ENCODE measurements at regions not wholly inside any gene's neighbourhood (a gene's known extent, or its start where the extent isn't known, plus 50 kb on each side); places are given as distances from the start of the nearest gene placed in this dataset.

DNA sequence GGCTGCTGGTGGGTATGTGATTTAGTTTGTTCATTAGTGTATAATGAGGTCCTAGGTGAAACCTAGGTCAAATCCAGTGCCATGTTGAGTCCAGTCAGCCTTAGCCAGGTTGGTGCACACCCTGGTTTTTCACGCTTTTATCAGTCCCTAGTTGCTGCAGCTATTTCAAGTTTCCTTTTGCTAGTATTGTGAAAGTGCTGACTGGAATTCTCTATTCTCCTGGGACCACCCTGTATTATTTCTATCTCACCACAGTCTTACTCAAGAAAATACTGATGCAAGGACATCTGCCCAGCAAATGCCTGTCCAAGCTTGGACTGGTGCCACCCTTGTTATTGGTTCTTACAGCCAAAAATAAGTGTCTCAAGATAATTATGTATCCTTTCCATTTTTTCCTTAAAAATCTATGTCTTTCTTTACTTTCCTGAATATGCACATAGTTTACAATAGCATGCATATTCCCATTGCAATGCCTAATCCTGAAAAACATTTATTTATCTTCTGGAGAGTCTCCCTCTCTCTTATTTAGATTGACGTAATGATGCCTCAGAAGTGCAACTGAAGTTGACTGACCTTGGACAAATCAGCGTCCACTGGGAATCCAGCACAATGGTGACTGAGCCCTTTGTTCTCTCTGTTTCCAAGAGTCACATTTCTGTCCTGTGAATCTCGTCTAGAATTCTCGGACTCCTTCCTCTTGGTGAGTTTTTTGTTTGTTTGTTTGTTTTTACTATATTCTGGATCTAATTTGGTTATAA, 1075.0 kb downstream of the CDH9 start:
- Histone ChIP-seq H3K9me3 (ENCODE audit: low read length) (peaks cover 62% of the 10 kb centered on the region), H3K4me3 (replicated peaks in 1 of 3; ENCODE audit: insufficient read depth in 1 of 3, low read depth in 2 of 3, low read length in 3 of 3) (no peak overlapping the region), H3K27ac (ENCODE audit: extremely low read length, insufficient read depth, low read length) (no peak overlapping the region), H3K9ac (ENCODE audit: insufficient read depth, low read depth, low read length) (no peak overlapping the region), H3K27me3 (ENCODE audit: control insufficient read depth in 1 of 2, insufficient read depth in 2 of 2, low read length in 2 of 2) (no peaks in the 10 kb centered on the region), H3K36me3 (replicated peaks in 1 of 2; ENCODE audit: control insufficient read depth in 1 of 2, insufficient read depth in 2 of 2, low read length in 2 of 2) (no peaks in the 10 kb centered on the region), H3K79me2 (ENCODE audit: insufficient read depth, low read length) (no peaks in the 10 kb centered on the region), H4K20me1 (ENCODE audit: insufficient read depth, low read length) (no peaks in the 10 kb centered on the region), H3K4me1 (ENCODE audit: insufficient read depth, low read length) (no peaks in the 10 kb centered on the region), H2AFZ (ENCODE audit: low read length) (no peak overlapping the region), H3K4me2 (ENCODE audit: low read depth, low read length) (no peak overlapping the region)
- DNase-seq (ENCODE audit: low spot score) = no peak
- in situ Hi-C loops (cut with HindIII; ENCODE audit: extremely low pct_ligation_motif_present, low pct_unique_long_range_greater_than_20kb) (no loop called here), intact Hi-C loops (cut with micrococcal nuclease; ENCODE audit: unreplicated experiment) (no loop called here)
- WGBS (ENCODE audit: low lambda C conversion rate) = 2% methylated on average over 5 of the region's 5 CpGs
- no TSS peak for BruUV-seq (replicated peaks)
- ATAC-seq = no peak
- ChIA-PET POLR2A (no interaction called here), CTCF (ENCODE audit: low intra/inter-chr PET ratio, low total read pairs) (no interaction called here)
- TF ChIP-seq, protein P1, sequence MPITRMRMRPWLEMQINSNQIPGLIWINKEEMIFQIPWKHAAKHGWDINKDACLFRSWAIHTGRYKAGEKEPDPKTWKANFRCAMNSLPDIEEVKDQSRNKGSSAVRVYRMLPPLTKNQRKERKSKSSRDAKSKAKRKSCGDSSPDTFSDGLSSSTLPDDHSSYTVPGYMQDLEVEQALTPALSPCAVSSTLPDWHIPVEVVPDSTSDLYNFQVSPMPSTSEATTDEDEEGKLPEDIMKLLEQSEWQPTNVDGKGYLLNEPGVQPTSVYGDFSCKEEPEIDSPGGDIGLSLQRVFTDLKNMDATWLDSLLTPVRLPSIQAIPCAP (CRISPR knock-in tag; IDR thresholded peaks at IDR 0.05; ENCODE audit: low read depth) = no peak
- TF ChIP-seq ZNF263 (CRISPR knock-in tag; IDR thresholded peaks at IDR 0.05) (no peak), ELF1 (CRISPR knock-in tag; IDR thresholded peaks at IDR 0.05) (no peak), NFYB (CRISPR knock-in tag; IDR thresholded peaks at IDR 0.05) (no peak), NR1H2 (CRISPR knock-in tag; IDR thresholded peaks at IDR 0.05; ENCODE audit: borderline replicate concordance, low read depth) (no peak), NCOA2 (CRISPR knock-in tag; IDR thresholded peaks at IDR 0.05) (no peak), ISX (CRISPR knock-in tag; conservative IDR thresholded peaks at IDR 0.05) (no peak)
- TF ChIP-seq, protein P2, sequence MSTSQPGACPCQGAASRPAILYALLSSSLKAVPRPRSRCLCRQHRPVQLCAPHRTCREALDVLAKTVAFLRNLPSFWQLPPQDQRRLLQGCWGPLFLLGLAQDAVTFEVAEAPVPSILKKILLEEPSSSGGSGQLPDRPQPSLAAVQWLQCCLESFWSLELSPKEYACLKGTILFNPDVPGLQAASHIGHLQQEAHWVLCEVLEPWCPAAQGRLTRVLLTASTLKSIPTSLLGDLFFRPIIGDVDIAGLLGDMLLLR (CRISPR knock-in tag; IDR thresholded peaks at IDR 0.05) = no peak
- TF ChIP-seq, protein P3, sequence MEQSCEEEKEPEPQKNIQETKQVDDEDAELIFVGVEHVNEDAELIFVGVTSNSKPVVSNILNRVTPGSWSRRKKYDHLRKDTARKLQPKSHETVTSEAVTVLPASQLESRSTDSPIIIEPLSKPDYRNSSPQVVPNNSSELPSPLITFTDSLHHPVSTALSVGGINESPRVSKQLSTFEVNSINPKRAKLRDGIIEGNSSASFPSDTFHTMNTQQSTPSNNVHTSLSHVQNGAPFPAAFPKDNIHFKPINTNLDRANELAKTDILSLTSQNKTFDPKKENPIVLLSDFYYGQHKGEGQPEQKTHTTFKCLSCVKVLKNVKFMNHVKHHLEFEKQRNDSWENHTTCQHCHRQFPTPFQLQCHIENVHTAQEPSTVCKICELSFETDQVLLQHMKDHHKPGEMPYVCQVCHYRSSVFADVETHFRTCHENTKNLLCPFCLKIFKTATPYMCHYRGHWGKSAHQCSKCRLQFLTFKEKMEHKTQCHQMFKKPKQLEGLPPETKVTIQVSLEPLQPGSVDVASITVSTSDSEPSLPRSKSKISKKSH (CRISPR knock-in tag; IDR thresholded peaks at IDR 0.05; ENCODE audit: borderline replicate concordance) = no peak
- TF ChIP-seq, protein P4, sequence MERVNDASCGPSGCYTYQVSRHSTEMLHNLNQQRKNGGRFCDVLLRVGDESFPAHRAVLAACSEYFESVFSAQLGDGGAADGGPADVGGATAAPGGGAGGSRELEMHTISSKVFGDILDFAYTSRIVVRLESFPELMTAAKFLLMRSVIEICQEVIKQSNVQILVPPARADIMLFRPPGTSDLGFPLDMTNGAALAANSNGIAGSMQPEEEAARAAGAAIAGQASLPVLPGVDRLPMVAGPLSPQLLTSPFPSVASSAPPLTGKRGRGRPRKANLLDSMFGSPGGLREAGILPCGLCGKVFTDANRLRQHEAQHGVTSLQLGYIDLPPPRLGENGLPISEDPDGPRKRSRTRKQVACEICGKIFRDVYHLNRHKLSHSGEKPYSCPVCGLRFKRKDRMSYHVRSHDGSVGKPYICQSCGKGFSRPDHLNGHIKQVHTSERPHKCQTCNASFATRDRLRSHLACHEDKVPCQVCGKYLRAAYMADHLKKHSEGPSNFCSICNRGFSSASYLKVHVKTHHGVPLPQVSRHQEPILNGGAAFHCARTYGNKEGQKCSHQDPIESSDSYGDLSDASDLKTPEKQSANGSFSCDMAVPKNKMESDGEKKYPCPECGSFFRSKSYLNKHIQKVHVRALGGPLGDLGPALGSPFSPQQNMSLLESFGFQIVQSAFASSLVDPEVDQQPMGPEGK (CRISPR knock-in tag; IDR thresholded peaks at IDR 0.05) = no peak
- no peak for FAIRE-seq
